ENCODE measurements at regions not wholly inside any gene's neighbourhood (a gene's known extent, or its start where the extent isn't known, plus 50 kb on each side); places are given as distances from the start of the nearest gene placed in this dataset.

DNA sequence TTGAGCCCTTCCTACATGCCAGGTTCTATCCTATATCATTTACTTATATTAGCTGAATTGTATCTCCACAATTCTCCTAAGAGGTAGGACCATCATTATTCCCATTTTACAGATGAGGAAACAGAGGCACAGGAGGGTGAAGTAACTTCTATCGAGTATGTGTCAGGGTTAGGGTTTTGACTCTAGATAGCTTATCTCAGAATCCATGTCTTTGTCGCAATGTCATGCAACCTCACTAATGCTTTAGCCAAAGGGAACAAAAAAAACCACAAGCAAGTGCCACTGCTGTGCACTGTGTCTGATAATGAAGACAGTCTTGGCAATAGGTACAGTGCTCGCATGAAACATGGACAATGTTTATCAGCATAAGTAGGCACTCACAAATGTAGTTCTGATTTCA lies 95.4 kb upstream of the CLDN14 start:
- Histone ChIP-seq H3K4me3 (no peak overlapping the region), H3K27ac (no peak overlapping the region), H3K36me3 (replicated peaks in 1 of 2) (no peaks in the 10 kb centered on the region), H3K27me3 (no peaks in the 10 kb centered on the region), H3K4me1 (replicated peaks in 1 of 2) (no peaks in the 10 kb centered on the region), H3K9me3 (replicated peaks in 1 of 3) (no peaks in the 10 kb centered on the region)
- DNase-seq: no peak
- TF ChIP-seq, protein P1, sequence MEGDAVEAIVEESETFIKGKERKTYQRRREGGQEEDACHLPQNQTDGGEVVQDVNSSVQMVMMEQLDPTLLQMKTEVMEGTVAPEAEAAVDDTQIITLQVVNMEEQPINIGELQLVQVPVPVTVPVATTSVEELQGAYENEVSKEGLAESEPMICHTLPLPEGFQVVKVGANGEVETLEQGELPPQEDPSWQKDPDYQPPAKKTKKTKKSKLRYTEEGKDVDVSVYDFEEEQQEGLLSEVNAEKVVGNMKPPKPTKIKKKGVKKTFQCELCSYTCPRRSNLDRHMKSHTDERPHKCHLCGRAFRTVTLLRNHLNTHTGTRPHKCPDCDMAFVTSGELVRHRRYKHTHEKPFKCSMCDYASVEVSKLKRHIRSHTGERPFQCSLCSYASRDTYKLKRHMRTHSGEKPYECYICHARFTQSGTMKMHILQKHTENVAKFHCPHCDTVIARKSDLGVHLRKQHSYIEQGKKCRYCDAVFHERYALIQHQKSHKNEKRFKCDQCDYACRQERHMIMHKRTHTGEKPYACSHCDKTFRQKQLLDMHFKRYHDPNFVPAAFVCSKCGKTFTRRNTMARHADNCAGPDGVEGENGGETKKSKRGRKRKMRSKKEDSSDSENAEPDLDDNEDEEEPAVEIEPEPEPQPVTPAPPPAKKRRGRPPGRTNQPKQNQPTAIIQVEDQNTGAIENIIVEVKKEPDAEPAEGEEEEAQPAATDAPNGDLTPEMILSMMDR (IDR thresholded peaks at IDR 0.05): no peak
- TF ChIP-seq POLR2A (IDR thresholded peaks at IDR 0.05): no peak
- intact Hi-C loops (cut with DNase I): no loop called here
- 71 to 81% (median 76%) methylated on average over 3 of the region's 3 CpGs for WGBS, 4 donors

- H3K27me3 ChIP-seq: no peaks in the 10 kb centered on the region
- H3K9me3 ChIP-seq (replicated peaks in 1 of 3): no peaks in the 10 kb centered on the region
- TF ChIP-seq POLR2A (IDR thresholded peaks at IDR 0.05): no peak
- TF ChIP-seq, protein P1 (IDR thresholded peaks at IDR 0.05): no peak
- H3K4me3 ChIP-seq: no peak overlapping the region
- DNase-seq: no peak
- H3K4me1 ChIP-seq (replicated peaks in 1 of 2): no peaks in the 10 kb centered on the region
- H3K27ac ChIP-seq: no peak overlapping the region
- WGBS, 4 donors: 84 to 87% (median 86%) methylated on average over 6 to 9 of the region's 9 CpGs
- H3K36me3 ChIP-seq (replicated peaks in 1 of 2): no peaks in the 10 kb centered on the region
- intact Hi-C loops (cut with DNase I): no loop called here
Measured at GRCh38 chr21:36576441-36576840, 96.5 kb upstream of the CLDN14 start.

DNA sequence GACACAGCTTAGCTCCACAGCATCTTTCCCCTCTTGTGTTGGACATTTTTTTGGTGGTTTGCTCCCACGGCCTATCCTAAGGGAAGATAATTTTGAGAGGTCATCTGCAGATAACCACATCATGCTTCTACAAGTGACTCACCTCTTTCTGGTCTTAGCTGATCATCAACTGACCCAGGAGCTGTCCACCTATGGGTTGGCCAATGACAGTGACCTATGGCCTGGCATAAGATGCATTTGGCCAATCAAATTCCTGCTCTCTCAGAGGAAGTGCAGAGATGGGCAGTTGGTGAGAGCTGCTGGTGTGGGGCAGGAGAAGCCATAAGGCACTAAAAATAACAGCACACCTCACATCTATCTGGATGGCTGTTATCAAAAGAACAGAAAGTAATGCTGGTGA lies 100.0 kb upstream of the CLDN14 start:
- Histone ChIP-seq H3K27me3 (no peaks in the 10 kb centered on the region), H3K9me3 (replicated peaks in 1 of 3) (no peaks in the 10 kb centered on the region), H3K4me3 (no peak overlapping the region), H3K36me3 (replicated peaks in 1 of 2) (no peaks in the 10 kb centered on the region), H3K27ac (no peak overlapping the region), H3K4me1 (replicated peaks in 1 of 2) (no peaks in the 10 kb centered on the region)
- TF ChIP-seq, protein P1 (IDR thresholded peaks at IDR 0.05): no peak
- no peak for TF ChIP-seq POLR2A (IDR thresholded peaks at IDR 0.05)
- no peak for DNase-seq
- intact Hi-C loops (cut with DNase I): loop anchor here in 1 of 2 donors (10.0 kb wide), 1 partner anchor 75 kb away; no protein-coding TSS in a partner anchor
- WGBS, 4 donors: 82 to 91% (median 88%) methylated on average over 1 of the region's 1 CpG

- H3K36me3 ChIP-seq (replicated peaks in 1 of 2): no peaks in the 10 kb centered on the region
- H3K9me3 ChIP-seq (replicated peaks in 1 of 3): no peaks in the 10 kb centered on the region
- H3K4me1 ChIP-seq (replicated peaks in 1 of 2): no peaks in the 10 kb centered on the region
- H3K27ac ChIP-seq: no peak overlapping the region
- no peak for DNase-seq
- no peak overlapping the region for H3K4me3 ChIP-seq
- no peak for TF ChIP-seq POLR2A (IDR thresholded peaks at IDR 0.05)
- TF ChIP-seq, protein P1 (IDR thresholded peaks at IDR 0.05): no peak
- 43 to 50% (median 46%) methylated on average over 6 of the region's 6 CpGs for WGBS, 4 donors
- H3K27me3 ChIP-seq: no peaks in the 10 kb centered on the region
- intact Hi-C loops (cut with DNase I): loop anchor here in 1 of 2 donors (10.0 kb wide), 1 partner anchor 77 kb away; no protein-coding TSS in a partner anchor
Measured at GRCh38 chr21:36582271-36582670, 102.3 kb upstream of the CLDN14 start.
